ENCODE measurements at regions not wholly inside any gene's neighbourhood (a gene's known extent, or its start where the extent isn't known, plus 50 kb on each side); places are given as distances from the start of the nearest gene placed in this dataset.
"Not testable (repeated sequence)": the region's sequence is repeated elsewhere in the genome, so short reads cannot be mapped to it uniquely, and the experiment has no call there.

- ATAC-seq: no peak
- no peak for DNase-seq
- CTCF ChIA-PET: no interaction called here
- POLR2A ChIA-PET: no interaction called here
- Mint-ChIP-seq H3K4me3 (no peak overlapping the region), H3K9me3 (ENCODE audit: insufficient read depth) (no peaks in the 10 kb centered on the region), H3K27ac (no peak overlapping the region), H3K27me3 (ENCODE audit: low read depth) (no peaks in the 10 kb centered on the region), H3K36me3 (ENCODE audit: low read depth) (no peaks in the 10 kb centered on the region), H3K4me1 (ENCODE audit: low read depth) (no peaks in the 10 kb centered on the region)
Measured at GRCh38 chr14:38000340-38000739, 207.4 kb upstream of the SSTR1 start.

GRCh38 chr14:38001501-38001900 lies 206.2 kb upstream of the SSTR1 start:
- Mint-ChIP-seq H3K36me3 (ENCODE audit: low read depth) (no peaks in the 10 kb centered on the region), H3K4me1 (ENCODE audit: low read depth) (no peaks in the 10 kb centered on the region), H3K4me3 (no peak overlapping the region), H3K9me3 (ENCODE audit: insufficient read depth) (no peaks in the 10 kb centered on the region), H3K27me3 (ENCODE audit: low read depth) (no peaks in the 10 kb centered on the region), H3K27ac (no peak overlapping the region)
- CTCF ChIA-PET: no interaction called here
- DNase-seq (no peak), ATAC-seq (no peak)
- POLR2A ChIA-PET: no interaction called here

- DNase-seq (no peak), ATAC-seq (no peak)
- ChIA-PET CTCF (no interaction called here), POLR2A (no interaction called here)
- H3K9me3 Mint-ChIP-seq (ENCODE audit: insufficient read depth): no peaks in the 10 kb centered on the region
- H3K4me1 Mint-ChIP-seq (ENCODE audit: low read depth): no peaks in the 10 kb centered on the region
- no peak overlapping the region for H3K4me3 Mint-ChIP-seq
- no peak overlapping the region for H3K27ac Mint-ChIP-seq
- no peaks in the 10 kb centered on the region for H3K27me3 Mint-ChIP-seq (ENCODE audit: low read depth)
- H3K36me3 Mint-ChIP-seq (ENCODE audit: low read depth): no peaks in the 10 kb centered on the region
Measured at GRCh38 chr14:38003746-38004609, 203.7 kb upstream of the SSTR1 start.

GRCh38 chr14:38004610-38004879 lies 203.2 kb upstream of the SSTR1 start:
- H3K4me1 Mint-ChIP-seq (ENCODE audit: low read depth): no peaks in the 10 kb centered on the region
- DNase-seq (no peak), ATAC-seq (no peak)
- no peak overlapping the region for H3K27ac Mint-ChIP-seq
- no peak overlapping the region for H3K4me3 Mint-ChIP-seq
- no peaks in the 10 kb centered on the region for H3K27me3 Mint-ChIP-seq (ENCODE audit: low read depth)
- no peaks in the 10 kb centered on the region for H3K36me3 Mint-ChIP-seq (ENCODE audit: low read depth)
- H3K9me3 Mint-ChIP-seq (ENCODE audit: insufficient read depth): no peaks in the 10 kb centered on the region
- ChIA-PET CTCF (no interaction called here), POLR2A (no interaction called here)

GRCh38 chr14:38011156-38011555 lies 196.5 kb upstream of the SSTR1 start:
- POLR2A ChIA-PET; H3K4me3 Mint-ChIP-seq; DNase-seq; H3K36me3 Mint-ChIP-seq (ENCODE audit: low read depth); ATAC-seq; H3K27ac Mint-ChIP-seq; CTCF ChIA-PET; H3K4me1 Mint-ChIP-seq (ENCODE audit: low read depth); H3K27me3 Mint-ChIP-seq (ENCODE audit: low read depth): not testable (repeated sequence)
- peaks cover 11% of the 10 kb centered on the region for H3K9me3 Mint-ChIP-seq (ENCODE audit: insufficient read depth)

GRCh38 chr14:38012056-38012455 lies 195.6 kb upstream of the SSTR1 start:
- DNase-seq (no peak), ATAC-seq (no peak)
- Mint-ChIP-seq H3K27ac (no peak overlapping the region), H3K9me3 (ENCODE audit: insufficient read depth) (peaks cover 11% of the 10 kb centered on the region), H3K4me3 (no peak overlapping the region), H3K36me3 (ENCODE audit: low read depth) (no peaks in the 10 kb centered on the region), H3K27me3 (ENCODE audit: low read depth) (no peaks in the 10 kb centered on the region), H3K4me1 (ENCODE audit: low read depth) (no peaks in the 10 kb centered on the region)
- ChIA-PET CTCF (interaction anchor here (1.2 kb wide), 1 partner anchor 11 kb away, joined by 3 read pairs; no protein-coding TSS in a partner anchor), POLR2A (no interaction called here)

- ATAC-seq (no peak), DNase-seq (no peak)
- Mint-ChIP-seq H3K36me3 (ENCODE audit: low read depth) (no peaks in the 10 kb centered on the region), H3K4me3 (no peak overlapping the region), H3K9me3 (ENCODE audit: insufficient read depth) (peaks cover 7% of the 10 kb centered on the region), H3K4me1 (ENCODE audit: low read depth) (no peaks in the 10 kb centered on the region), H3K27me3 (ENCODE audit: low read depth) (no peaks in the 10 kb centered on the region), H3K27ac (no peak overlapping the region)
- ChIA-PET CTCF (no interaction called here), POLR2A (no interaction called here)
Measured at GRCh38 chr14:38016497-38016896, 191.2 kb upstream of the SSTR1 start.

GRCh38 chr14:38021861-38022260 lies 185.8 kb upstream of the SSTR1 start:
- POLR2A ChIA-PET: no interaction called here
- Mint-ChIP-seq H3K27me3 (ENCODE audit: low read depth) (no peaks in the 10 kb centered on the region), H3K4me3 (no peak overlapping the region)

GRCh38 chr14:38022775-38023174 lies 184.9 kb upstream of the SSTR1 start:
- no peak for ATAC-seq

More at GRCh38 chr14:38021861-38022260, 185.8 kb upstream of the SSTR1 start:
- DNase-seq (no peak), ATAC-seq (no peak)
- CTCF ChIA-PET: no interaction called here
- Mint-ChIP-seq H3K36me3 (ENCODE audit: low read depth) (no peaks in the 10 kb centered on the region), H3K9me3 (ENCODE audit: insufficient read depth) (peaks cover 15% of the 10 kb centered on the region), H3K4me1 (ENCODE audit: low read depth) (peaks cover 2% of the 10 kb centered on the region), H3K27ac (no peak overlapping the region)

GRCh38 chr14:38038171-38038570 lies 169.5 kb upstream of the SSTR1 start:
- Mint-ChIP-seq H3K4me1 (ENCODE audit: low read depth) (peaks cover 2% of the 10 kb centered on the region), H3K36me3 (ENCODE audit: low read depth) (no peaks in the 10 kb centered on the region), H3K9me3 (ENCODE audit: insufficient read depth) (peaks cover 4% of the 10 kb centered on the region), H3K27ac (no peak overlapping the region), H3K4me3 (no peak overlapping the region), H3K27me3 (ENCODE audit: low read depth) (no peaks in the 10 kb centered on the region)
- DNase-seq (no peak), ATAC-seq (no peak)
- CTCF ChIA-PET: no interaction called here
- POLR2A ChIA-PET: no interaction called here

More at GRCh38 chr14:38022775-38023174, 184.9 kb upstream of the SSTR1 start:
- no peak overlapping the region for H3K27ac Mint-ChIP-seq
- ChIA-PET CTCF (interaction anchor here (0.9 kb wide), 1 partner anchor 10 kb away, joined by 3 read pairs; no protein-coding TSS in a partner anchor), POLR2A (no interaction called here)
- H3K4me3 Mint-ChIP-seq: no peak overlapping the region
- H3K9me3 Mint-ChIP-seq (ENCODE audit: insufficient read depth): peaks cover 15% of the 10 kb centered on the region
- no peaks in the 10 kb centered on the region for H3K27me3 Mint-ChIP-seq (ENCODE audit: low read depth)
- DNase-seq: no peak
- no peaks in the 10 kb centered on the region for H3K36me3 Mint-ChIP-seq (ENCODE audit: low read depth)
- peaks cover 2% of the 10 kb centered on the region for H3K4me1 Mint-ChIP-seq (ENCODE audit: low read depth)

GRCh38 chr14:38038986-38039385 lies 168.7 kb upstream of the SSTR1 start:
- Mint-ChIP-seq H3K4me1 (ENCODE audit: low read depth) (peaks cover 2% of the 10 kb centered on the region), H3K4me3 (no peak overlapping the region), H3K27me3 (ENCODE audit: low read depth) (no peaks in the 10 kb centered on the region), H3K9me3 (ENCODE audit: insufficient read depth) (peaks cover 4% of the 10 kb centered on the region), H3K36me3 (ENCODE audit: low read depth) (no peaks in the 10 kb centered on the region), H3K27ac (no peak overlapping the region)
- no peak for ATAC-seq
- DNase-seq: no peak
- ChIA-PET POLR2A (no interaction called here), CTCF (no interaction called here)

- Mint-ChIP-seq H3K4me1 (ENCODE audit: low read depth) (peaks cover 2% of the 10 kb centered on the region), H3K27ac (no peak overlapping the region), H3K36me3 (ENCODE audit: low read depth) (no peaks in the 10 kb centered on the region), H3K9me3 (ENCODE audit: insufficient read depth) (no peaks in the 10 kb centered on the region), H3K4me3 (no peak overlapping the region), H3K27me3 (ENCODE audit: low read depth) (no peaks in the 10 kb centered on the region)
- no peak for ATAC-seq
- CTCF ChIA-PET: no interaction called here
- DNase-seq: no peak
- POLR2A ChIA-PET: no interaction called here
Measured at GRCh38 chr14:38039496-38039895, 168.2 kb upstream of the SSTR1 start.

- H3K4me3 Mint-ChIP-seq: no peak overlapping the region
- H3K9me3 Mint-ChIP-seq (ENCODE audit: insufficient read depth): no peaks in the 10 kb centered on the region
- no peak for ATAC-seq
- CTCF ChIA-PET: no interaction called here
- DNase-seq: no peak
- H3K4me1 Mint-ChIP-seq (ENCODE audit: low read depth): no peaks in the 10 kb centered on the region
- H3K36me3 Mint-ChIP-seq (ENCODE audit: low read depth): no peaks in the 10 kb centered on the region
- POLR2A ChIA-PET: no interaction called here
- no peak overlapping the region for H3K27ac Mint-ChIP-seq
- H3K27me3 Mint-ChIP-seq (ENCODE audit: low read depth): no peaks in the 10 kb centered on the region
Measured at GRCh38 chr14:38040411-38040810, 167.3 kb upstream of the SSTR1 start.

Measured in activated CD8-positive, alpha-beta T cell treated with anti-CD3 and anti-CD28 coated beads, Interleukin-2, amount 10 ng/mL, durations not matched to agents 7 days and 5 days (primary cell).